H1 (cell line): ENCODE measurements at regions not wholly inside any gene's neighbourhood (a gene's known extent, or its start where the extent isn't known, plus 50 kb on each side); places are given as distances from the start of the nearest gene placed in this dataset.

Experiments used
- CBX8 ChIP-seq: fragments of 300-800, 300-1000 bp; sonication (generic); IDR thresholded peaks from 2 replicates; pipeline ENCODE4 v1.7.1; 2016; ENCODE audit warnings: low read depth, low read length, borderline replicate concordance
- CHD2 ChIP-seq: IDR thresholded peaks from 2 replicates; pipeline ENCODE4 v1.6.1; 2012; ENCODE audit warnings: low read length, improper control_type of control experiment
- GABPA ChIP-seq: IDR thresholded peaks from 2 replicates; pipeline ENCODE4 v1.6.1; 2011; ENCODE audit warnings: mild to moderate bottlenecking, low read length, moderate library complexity, borderline replicate concordance; ENCODE audit not compliant: insufficient read depth
- JUND ChIP-seq: IDR thresholded peaks from 2 replicates; pipeline ENCODE4 v1.6.1; 2011; ENCODE audit warnings: mild to moderate bottlenecking, improper control_type of control experiment, low read length
- KDM4A ChIP-seq: IDR thresholded peaks from one replicate; pipeline ENCODE4 v1.7.1; 2012; ENCODE audit warnings: low read depth, mild to moderate bottlenecking, moderate library complexity, low read length, inconsistent platforms; ENCODE audit not compliant: severe bottlenecking
- POU5F1 ChIP-seq: IDR thresholded peaks from 2 replicates; pipeline ENCODE4 v1.6.1; 2011; ENCODE audit warnings: low read depth, mild to moderate bottlenecking, low read length, moderate library complexity
- TAF7 ChIP-seq: optimal IDR thresholded peaks from 2 replicates; pipeline ENCODE3; 2011; ENCODE audit warnings: low read depth, mild to moderate bottlenecking, inconsistent platforms, low read length, moderate library complexity, borderline replicate concordance
- TF ChIP-seq, protein P1 (sequence below): fragments of 300-600 bp; sonication (generic); IDR thresholded peaks from 2 replicates; pipeline ENCODE4 v1.7.1; 2012; ENCODE audit warnings: low read length, moderate library complexity, mild to moderate bottlenecking, inconsistent platforms; ENCODE audit not compliant: insufficient replicate concordance

DNA sequence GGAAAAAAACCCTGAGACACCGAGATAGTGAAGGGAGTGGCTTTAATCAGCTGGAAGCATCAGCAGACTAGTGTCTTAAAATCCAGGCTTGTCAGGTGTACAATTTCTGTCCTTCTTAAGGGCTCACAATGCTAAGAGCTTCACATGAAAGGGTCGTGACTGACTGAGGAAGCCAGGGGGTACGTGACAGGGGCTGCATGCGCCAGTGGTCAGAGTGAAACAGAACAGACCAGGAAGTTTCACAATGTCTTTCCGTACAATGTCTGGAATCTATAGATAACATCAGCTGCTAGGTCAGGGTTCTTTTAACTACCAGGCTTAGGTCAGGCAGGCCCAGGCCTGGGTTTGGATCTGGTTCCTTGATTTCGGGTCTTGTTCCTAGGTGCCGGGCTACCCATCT, 253.0 kb downstream of the CDH10 start (continued):
- TF ChIP-seq, protein P1, sequence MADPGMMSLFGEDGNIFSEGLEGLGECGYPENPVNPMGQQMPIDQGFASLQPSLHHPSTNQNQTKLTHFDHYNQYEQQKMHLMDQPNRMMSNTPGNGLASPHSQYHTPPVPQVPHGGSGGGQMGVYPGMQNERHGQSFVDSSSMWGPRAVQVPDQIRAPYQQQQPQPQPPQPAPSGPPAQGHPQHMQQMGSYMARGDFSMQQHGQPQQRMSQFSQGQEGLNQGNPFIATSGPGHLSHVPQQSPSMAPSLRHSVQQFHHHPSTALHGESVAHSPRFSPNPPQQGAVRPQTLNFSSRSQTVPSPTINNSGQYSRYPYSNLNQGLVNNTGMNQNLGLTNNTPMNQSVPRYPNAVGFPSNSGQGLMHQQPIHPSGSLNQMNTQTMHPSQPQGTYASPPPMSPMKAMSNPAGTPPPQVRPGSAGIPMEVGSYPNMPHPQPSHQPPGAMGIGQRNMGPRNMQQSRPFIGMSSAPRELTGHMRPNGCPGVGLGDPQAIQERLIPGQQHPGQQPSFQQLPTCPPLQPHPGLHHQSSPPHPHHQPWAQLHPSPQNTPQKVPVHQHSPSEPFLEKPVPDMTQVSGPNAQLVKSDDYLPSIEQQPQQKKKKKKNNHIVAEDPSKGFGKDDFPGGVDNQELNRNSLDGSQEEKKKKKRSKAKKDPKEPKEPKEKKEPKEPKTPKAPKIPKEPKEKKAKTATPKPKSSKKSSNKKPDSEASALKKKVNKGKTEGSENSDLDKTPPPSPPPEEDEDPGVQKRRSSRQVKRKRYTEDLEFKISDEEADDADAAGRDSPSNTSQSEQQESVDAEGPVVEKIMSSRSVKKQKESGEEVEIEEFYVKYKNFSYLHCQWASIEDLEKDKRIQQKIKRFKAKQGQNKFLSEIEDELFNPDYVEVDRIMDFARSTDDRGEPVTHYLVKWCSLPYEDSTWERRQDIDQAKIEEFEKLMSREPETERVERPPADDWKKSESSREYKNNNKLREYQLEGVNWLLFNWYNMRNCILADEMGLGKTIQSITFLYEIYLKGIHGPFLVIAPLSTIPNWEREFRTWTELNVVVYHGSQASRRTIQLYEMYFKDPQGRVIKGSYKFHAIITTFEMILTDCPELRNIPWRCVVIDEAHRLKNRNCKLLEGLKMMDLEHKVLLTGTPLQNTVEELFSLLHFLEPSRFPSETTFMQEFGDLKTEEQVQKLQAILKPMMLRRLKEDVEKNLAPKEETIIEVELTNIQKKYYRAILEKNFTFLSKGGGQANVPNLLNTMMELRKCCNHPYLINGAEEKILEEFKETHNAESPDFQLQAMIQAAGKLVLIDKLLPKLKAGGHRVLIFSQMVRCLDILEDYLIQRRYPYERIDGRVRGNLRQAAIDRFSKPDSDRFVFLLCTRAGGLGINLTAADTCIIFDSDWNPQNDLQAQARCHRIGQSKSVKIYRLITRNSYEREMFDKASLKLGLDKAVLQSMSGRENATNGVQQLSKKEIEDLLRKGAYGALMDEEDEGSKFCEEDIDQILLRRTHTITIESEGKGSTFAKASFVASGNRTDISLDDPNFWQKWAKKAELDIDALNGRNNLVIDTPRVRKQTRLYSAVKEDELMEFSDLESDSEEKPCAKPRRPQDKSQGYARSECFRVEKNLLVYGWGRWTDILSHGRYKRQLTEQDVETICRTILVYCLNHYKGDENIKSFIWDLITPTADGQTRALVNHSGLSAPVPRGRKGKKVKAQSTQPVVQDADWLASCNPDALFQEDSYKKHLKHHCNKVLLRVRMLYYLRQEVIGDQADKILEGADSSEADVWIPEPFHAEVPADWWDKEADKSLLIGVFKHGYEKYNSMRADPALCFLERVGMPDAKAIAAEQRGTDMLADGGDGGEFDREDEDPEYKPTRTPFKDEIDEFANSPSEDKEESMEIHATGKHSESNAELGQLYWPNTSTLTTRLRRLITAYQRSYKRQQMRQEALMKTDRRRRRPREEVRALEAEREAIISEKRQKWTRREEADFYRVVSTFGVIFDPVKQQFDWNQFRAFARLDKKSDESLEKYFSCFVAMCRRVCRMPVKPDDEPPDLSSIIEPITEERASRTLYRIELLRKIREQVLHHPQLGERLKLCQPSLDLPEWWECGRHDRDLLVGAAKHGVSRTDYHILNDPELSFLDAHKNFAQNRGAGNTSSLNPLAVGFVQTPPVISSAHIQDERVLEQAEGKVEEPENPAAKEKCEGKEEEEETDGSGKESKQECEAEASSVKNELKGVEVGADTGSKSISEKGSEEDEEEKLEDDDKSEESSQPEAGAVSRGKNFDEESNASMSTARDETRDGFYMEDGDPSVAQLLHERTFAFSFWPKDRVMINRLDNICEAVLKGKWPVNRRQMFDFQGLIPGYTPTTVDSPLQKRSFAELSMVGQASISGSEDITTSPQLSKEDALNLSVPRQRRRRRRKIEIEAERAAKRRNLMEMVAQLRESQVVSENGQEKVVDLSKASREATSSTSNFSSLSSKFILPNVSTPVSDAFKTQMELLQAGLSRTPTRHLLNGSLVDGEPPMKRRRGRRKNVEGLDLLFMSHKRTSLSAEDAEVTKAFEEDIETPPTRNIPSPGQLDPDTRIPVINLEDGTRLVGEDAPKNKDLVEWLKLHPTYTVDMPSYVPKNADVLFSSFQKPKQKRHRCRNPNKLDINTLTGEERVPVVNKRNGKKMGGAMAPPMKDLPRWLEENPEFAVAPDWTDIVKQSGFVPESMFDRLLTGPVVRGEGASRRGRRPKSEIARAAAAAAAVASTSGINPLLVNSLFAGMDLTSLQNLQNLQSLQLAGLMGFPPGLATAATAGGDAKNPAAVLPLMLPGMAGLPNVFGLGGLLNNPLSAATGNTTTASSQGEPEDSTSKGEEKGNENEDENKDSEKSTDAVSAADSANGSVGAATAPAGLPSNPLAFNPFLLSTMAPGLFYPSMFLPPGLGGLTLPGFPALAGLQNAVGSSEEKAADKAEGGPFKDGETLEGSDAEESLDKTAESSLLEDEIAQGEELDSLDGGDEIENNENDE = no peak
- TF ChIP-seq KDM4A = no peak
- no peak for TF ChIP-seq POU5F1
- no peak for TF ChIP-seq GABPA
- TF ChIP-seq CHD2 = no peak
- TF ChIP-seq CBX8 = no peak
- TF ChIP-seq TAF7 = no peak
- no peak for TF ChIP-seq JUND
